Upper lobe of left lung (tissue), 4 donors: ENCODE measurements at regions not wholly inside any gene's neighbourhood (a gene's known extent, or its start where the extent isn't known, plus 50 kb on each side); places are given as distances from the start of the nearest gene placed in this dataset.

Experiments
- CTCF ChIP-seq, 6 experiments: fragments of 450-650 bp in 4 of 6; fragments of 200-600 bp in 2 of 6; sonication (generic) in 2 of 6; IDR thresholded peaks; one replicate each; pipeline ENCODE4 v1.5.1; 2016 to 2019; ENCODE audit warnings: antibody characterized with exemption in 6 of 6
- EP300 ChIP-seq, 4 donors: sonication (generic); formaldehyde crosslinking; IDR thresholded peaks; one replicate each; pipeline ENCODE4 v1.5.1; 2017; ENCODE audit warnings: antibody characterized with exemption in 4 of 4, control low read depth in 2 of 4
- POLR2A ChIP-seq, 4 donors: fragments of 450-650 bp; IDR thresholded peaks; one replicate each; pipeline ENCODE4 v1.5.1; 2016 to 2017; ENCODE audit warnings: antibody characterized with exemption in 4 of 4, mild to moderate bottlenecking in 2 of 4
- POLR2AphosphoS5 ChIP-seq, 2 donors: sonication (generic); formaldehyde crosslinking; IDR thresholded peaks; one replicate each; pipeline ENCODE4 v1.5.1; 2017; ENCODE audit warnings: antibody characterized with exemption in 2 of 2

GRCh38 chr6:147135211-147135681 is 69.0 kb upstream of the STXBP5 start:
- TF ChIP-seq CTCF (IDR thresholded peaks at IDR 0.05) (no peak), POLR2A (IDR thresholded peaks at IDR 0.05) (no peak), POLR2AphosphoS5 (IDR thresholded peaks at IDR 0.05) (no peak), EP300 (IDR thresholded peaks at IDR 0.05) (no peak)
